ENCODE measurements at regions not wholly inside any gene's neighbourhood (a gene's known extent, or its start where the extent isn't known, plus 50 kb on each side); places are given as distances from the start of the nearest gene placed in this dataset.
"Not testable (repeated sequence)": the region's sequence is repeated elsewhere in the genome, so short reads cannot be mapped to it uniquely, and the experiment has no call there.

DNA sequence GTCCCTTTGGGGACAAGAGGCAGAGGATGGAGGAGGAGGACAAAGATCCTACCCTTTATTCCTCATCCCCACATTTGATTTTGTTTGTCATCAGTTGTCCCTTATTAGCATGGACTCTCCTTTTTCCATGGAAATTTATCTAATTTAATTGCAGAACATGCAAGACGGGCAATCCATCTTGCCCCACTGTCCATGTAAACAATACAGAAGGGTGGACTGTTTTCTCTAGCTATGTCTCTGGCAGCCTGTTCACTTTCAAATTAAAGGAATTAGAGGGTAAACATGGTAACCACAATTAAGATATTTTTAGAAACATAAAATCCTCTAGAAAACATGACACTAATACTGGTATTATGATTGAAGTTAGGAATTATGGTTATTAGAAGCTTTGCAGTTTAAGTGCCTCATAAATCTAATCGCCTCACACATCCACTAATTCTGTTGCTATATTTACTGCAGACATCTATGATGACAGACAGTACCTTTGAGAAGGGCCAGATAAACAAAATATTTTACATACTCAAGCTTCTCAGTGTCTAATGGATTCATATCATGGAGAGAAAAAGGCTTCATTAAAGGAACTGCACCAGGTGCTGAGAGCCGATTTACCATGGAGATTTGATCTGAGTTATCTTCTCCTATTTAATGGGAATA, 215.5 kb downstream of the LNPK start:
- Histone ChIP-seq H3K4me3 (ENCODE audit: insufficient read depth, low read depth, low read length) (no peak overlapping the region), H3K27me3 (ENCODE audit: control insufficient read depth, insufficient read depth, low read length, poor library complexity, severe bottlenecking) (no peaks in the 10 kb centered on the region)
- 96 to 100% methylated on average over 3 of the region's 3 CpGs for WGBS, 2 experiments

DNA sequence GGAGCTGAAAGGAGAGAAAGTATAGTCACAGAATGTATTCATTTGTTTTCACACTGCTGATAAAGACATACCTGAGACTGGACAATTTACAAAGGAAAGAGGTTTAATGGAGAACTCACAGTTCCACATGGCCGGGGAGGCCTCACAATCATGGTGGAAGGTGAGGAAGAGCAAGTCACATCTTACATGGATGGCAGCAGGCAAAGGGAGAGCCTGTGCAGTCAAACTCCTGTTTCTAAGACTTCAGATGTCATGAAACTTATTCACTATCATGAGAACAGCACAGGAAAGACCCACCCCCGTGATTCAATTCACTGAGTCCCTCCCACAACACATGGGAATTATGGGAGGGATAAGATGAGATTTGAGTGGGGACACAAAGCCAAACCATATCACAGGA, 224.7 kb downstream of the LNPK start:
- not testable (repeated sequence) for H3K36me3 ChIP-seq (ENCODE audit: control insufficient read depth, insufficient read depth, low read length); H3K4me1 ChIP-seq (ENCODE audit: control insufficient read depth, insufficient read depth, low read length); H3K9me3 ChIP-seq (ENCODE audit: control insufficient read depth, low read length); H3K27me3 ChIP-seq (ENCODE audit: control insufficient read depth, insufficient read depth, low read length, poor library complexity, severe bottlenecking); H3K27ac ChIP-seq (ENCODE audit: insufficient read depth, low read depth, low read length, poor library complexity, severe bottlenecking); H3K4me3 ChIP-seq (ENCODE audit: insufficient read depth, low read depth, low read length)
- WGBS, 2 experiments: 86 to 94% methylated on average over 1 to 2 of the region's 2 CpGs

More for the DNA sequence above, 215.5 kb downstream of the LNPK start:
- H3K4me1 ChIP-seq (ENCODE audit: control insufficient read depth, insufficient read depth, low read length): no peaks in the 10 kb centered on the region
- H3K9me3 ChIP-seq (ENCODE audit: control insufficient read depth, low read length): no peaks in the 10 kb centered on the region
- no peaks in the 10 kb centered on the region for H3K36me3 ChIP-seq (ENCODE audit: control insufficient read depth, insufficient read depth, low read length)
- H3K27ac ChIP-seq (ENCODE audit: insufficient read depth, low read depth, low read length, poor library complexity, severe bottlenecking): no peak overlapping the region

DNA sequence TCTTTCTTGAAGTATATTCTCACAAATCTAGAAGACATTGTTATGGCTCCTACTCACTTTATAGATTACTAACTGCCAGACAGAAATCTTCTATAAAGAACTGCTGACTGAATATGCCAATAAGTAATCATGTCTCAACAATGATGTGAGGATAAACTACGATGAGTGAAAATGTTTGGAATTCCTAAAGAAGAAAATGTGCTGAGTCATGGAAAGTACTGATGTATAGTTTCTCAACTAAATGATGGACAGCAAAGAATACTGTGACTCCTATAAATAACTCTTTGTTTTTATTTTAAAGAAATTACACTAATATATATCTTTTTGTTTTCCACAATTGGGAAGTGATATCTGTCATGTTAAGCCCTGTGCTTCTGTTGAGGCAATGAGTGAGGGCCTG, 232.9 kb downstream of the LNPK start:
- Histone ChIP-seq H3K27me3 (ENCODE audit: control insufficient read depth, insufficient read depth, low read length, poor library complexity, severe bottlenecking) (no peaks in the 10 kb centered on the region), H3K4me3 (ENCODE audit: insufficient read depth, low read depth, low read length) (no peak overlapping the region), H3K27ac (ENCODE audit: insufficient read depth, low read depth, low read length, poor library complexity, severe bottlenecking) (no peak overlapping the region), H3K36me3 (ENCODE audit: control insufficient read depth, insufficient read depth, low read length) (no peaks in the 10 kb centered on the region), H3K9me3 (ENCODE audit: control insufficient read depth, low read length) (no peaks in the 10 kb centered on the region), H3K4me1 (ENCODE audit: control insufficient read depth, insufficient read depth, low read length) (no peaks in the 10 kb centered on the region)
- WGBS, 2 experiments: 83 to 88% methylated on average over 1 of the region's 1 CpG

DNA sequence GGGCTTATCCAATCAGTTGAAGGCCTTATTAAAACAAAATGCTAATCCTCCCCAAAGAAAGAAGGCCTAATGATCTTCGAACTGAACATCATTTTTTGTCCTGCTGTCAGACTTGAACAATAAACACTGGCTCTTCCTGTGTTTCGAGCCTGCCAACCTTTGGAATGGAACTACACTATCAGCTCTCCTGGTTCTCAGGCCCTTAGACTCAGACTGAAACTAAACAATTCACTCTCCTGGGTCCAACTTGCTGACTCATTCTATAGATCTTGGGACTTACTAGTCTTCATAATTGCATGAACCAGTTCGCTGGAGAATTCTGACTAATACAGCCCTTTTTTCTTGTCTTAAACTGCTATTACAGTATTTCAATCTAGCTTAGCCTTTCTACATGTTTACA, 235.2 kb downstream of the LNPK start:
- Histone ChIP-seq H3K4me3 (ENCODE audit: insufficient read depth, low read depth, low read length) (no peak overlapping the region), H3K36me3 (ENCODE audit: control insufficient read depth, insufficient read depth, low read length) (no peaks in the 10 kb centered on the region), H3K4me1 (ENCODE audit: control insufficient read depth, insufficient read depth, low read length) (no peaks in the 10 kb centered on the region), H3K9me3 (ENCODE audit: control insufficient read depth, low read length) (no peaks in the 10 kb centered on the region), H3K27ac (ENCODE audit: insufficient read depth, low read depth, low read length, poor library complexity, severe bottlenecking) (no peak overlapping the region), H3K27me3 (ENCODE audit: control insufficient read depth, insufficient read depth, low read length, poor library complexity, severe bottlenecking) (no peaks in the 10 kb centered on the region)
- WGBS, 2 experiments: 78 to 79% methylated on average over 3 of the region's 3 CpGs

DNA sequence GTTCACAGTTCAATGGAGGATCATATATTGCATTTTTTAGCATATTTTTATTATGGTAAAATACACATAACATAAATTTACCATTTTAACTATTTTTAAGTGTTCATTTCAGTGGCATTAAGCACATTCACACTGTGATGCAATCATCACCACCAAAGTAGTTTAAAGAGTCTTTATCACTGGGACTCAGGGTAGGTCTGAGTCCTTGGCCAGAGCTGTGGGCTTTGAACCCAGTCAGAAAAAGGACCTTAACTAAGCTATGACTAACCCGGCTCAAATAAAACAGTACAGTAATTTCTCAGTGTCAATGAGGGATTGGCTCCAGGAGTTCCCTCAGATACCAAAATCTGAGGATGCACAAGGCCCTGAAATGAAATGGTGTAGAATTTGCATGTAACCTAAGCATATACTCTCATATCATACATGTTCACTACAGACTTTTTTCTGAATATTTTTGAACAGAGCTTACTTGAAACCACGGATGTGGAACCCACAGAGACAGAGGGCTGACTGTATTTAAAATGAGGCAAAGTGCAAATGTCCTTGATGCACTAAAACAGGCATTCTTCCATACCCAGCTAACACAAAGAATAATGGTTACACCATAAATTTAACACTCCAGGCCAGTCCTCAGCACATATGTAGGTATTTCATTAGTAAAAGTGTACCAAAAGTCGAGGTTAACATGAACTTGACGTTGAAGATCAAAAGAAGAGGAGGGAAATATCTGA, 246.2 kb downstream of the LNPK start:
- no peak overlapping the region for H3K27ac ChIP-seq (ENCODE audit: insufficient read depth, low read depth, low read length, poor library complexity, severe bottlenecking)
- WGBS, 2 experiments: 90 to 93% methylated on average over 4 of the region's 4 CpGs

DNA sequence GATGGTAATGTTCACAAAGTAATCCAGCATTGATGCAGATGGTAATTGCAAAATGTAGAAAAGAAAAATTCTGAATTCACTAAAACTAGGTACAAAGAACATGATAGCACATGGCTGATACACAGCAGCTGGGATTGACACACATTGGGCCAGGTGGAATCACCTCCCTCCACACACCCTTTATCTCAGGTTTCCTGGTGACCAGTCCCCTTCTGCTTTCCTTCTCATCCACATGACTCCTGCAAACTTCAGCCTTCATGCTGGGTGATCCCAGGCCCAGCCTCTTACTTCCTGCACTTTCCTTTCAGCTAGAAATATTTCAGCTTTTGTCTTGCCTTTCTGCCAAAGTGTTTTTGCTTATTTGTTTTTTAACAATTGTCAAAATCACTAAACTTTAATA, 246.9 kb downstream of the LNPK start:
- H3K9me3 ChIP-seq (ENCODE audit: control insufficient read depth, low read length): no peaks in the 10 kb centered on the region
- no peaks in the 10 kb centered on the region for H3K4me1 ChIP-seq (ENCODE audit: control insufficient read depth, insufficient read depth, low read length)
- H3K4me3 ChIP-seq (ENCODE audit: insufficient read depth, low read depth, low read length): no peak overlapping the region
- H3K27me3 ChIP-seq (ENCODE audit: control insufficient read depth, insufficient read depth, low read length, poor library complexity, severe bottlenecking): no peaks in the 10 kb centered on the region
- H3K27ac ChIP-seq (ENCODE audit: insufficient read depth, low read depth, low read length, poor library complexity, severe bottlenecking): no peak overlapping the region
- H3K36me3 ChIP-seq (ENCODE audit: control insufficient read depth, insufficient read depth, low read length): no peaks in the 10 kb centered on the region

More for the DNA sequence above, 246.2 kb downstream of the LNPK start:
- no peaks in the 10 kb centered on the region for H3K4me1 ChIP-seq (ENCODE audit: control insufficient read depth, insufficient read depth, low read length)
- no peaks in the 10 kb centered on the region for H3K27me3 ChIP-seq (ENCODE audit: control insufficient read depth, insufficient read depth, low read length, poor library complexity, severe bottlenecking)
- no peaks in the 10 kb centered on the region for H3K36me3 ChIP-seq (ENCODE audit: control insufficient read depth, insufficient read depth, low read length)
- no peak overlapping the region for H3K4me3 ChIP-seq (ENCODE audit: insufficient read depth, low read depth, low read length)
- H3K9me3 ChIP-seq (ENCODE audit: control insufficient read depth, low read length): no peaks in the 10 kb centered on the region

DNA sequence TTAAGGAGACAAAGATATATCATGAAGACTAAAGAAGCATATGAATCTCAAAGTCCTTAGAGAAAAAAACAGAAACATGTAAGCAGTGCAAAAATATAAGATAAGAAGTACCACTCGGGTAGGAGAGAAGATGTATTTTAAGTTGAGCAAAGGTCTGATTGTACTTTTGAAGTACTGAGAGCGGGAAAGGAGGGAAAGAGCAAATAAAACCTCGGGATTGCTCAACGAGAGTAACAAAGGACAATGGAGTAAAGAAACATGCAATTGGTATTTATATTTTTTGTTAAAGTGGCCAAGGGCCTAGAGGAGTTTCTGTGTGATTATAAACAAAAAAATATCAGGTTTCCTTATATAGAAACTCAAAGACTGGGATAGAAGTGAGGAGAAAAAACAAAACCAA, 251.9 kb downstream of the LNPK start:
- H3K27me3 ChIP-seq (ENCODE audit: control insufficient read depth, insufficient read depth, low read length, poor library complexity, severe bottlenecking): no peaks in the 10 kb centered on the region
- H3K4me3 ChIP-seq (ENCODE audit: insufficient read depth, low read depth, low read length): no peak overlapping the region
- H3K9me3 ChIP-seq (ENCODE audit: control insufficient read depth, low read length): no peaks in the 10 kb centered on the region
- 89 to 96% methylated on average over 4 of the region's 4 CpGs for WGBS, 2 experiments
- no peak overlapping the region for H3K27ac ChIP-seq (ENCODE audit: insufficient read depth, low read depth, low read length, poor library complexity, severe bottlenecking)
- H3K36me3 ChIP-seq (ENCODE audit: control insufficient read depth, insufficient read depth, low read length): no peaks in the 10 kb centered on the region
- no peaks in the 10 kb centered on the region for H3K4me1 ChIP-seq (ENCODE audit: control insufficient read depth, insufficient read depth, low read length)

DNA sequence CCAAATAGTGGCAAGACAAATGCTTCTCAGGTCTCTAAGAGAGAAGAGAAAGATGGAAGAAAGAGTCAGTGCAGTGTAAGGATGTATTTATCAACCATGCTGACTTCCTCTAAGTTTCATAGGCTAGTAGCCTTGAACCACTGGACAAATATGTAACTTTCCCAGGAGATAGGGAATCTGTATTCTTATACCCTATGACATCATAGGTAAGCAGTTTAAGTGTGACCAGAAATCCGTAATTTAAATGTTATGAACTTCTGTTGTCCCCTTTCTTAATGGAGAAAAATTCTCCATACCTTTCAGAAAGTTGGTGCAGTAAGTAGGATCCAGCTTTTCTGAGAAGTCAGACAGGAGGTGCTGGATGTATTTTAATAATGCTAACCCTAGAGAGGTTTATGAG, 256.2 kb downstream of the LNPK start:
- Histone ChIP-seq H3K27ac (ENCODE audit: insufficient read depth, low read depth, low read length, poor library complexity, severe bottlenecking) (no peak overlapping the region), H3K9me3 (ENCODE audit: control insufficient read depth, low read length) (no peaks in the 10 kb centered on the region), H3K4me3 (ENCODE audit: insufficient read depth, low read depth, low read length) (no peak overlapping the region), H3K4me1 (ENCODE audit: control insufficient read depth, insufficient read depth, low read length) (no peaks in the 10 kb centered on the region), H3K36me3 (ENCODE audit: control insufficient read depth, insufficient read depth, low read length) (no peaks in the 10 kb centered on the region), H3K27me3 (ENCODE audit: control insufficient read depth, insufficient read depth, low read length, poor library complexity, severe bottlenecking) (no peaks in the 10 kb centered on the region)
- no CpG with 5 or more reads among the region's 1 CpG for WGBS, 2 experiments

DNA sequence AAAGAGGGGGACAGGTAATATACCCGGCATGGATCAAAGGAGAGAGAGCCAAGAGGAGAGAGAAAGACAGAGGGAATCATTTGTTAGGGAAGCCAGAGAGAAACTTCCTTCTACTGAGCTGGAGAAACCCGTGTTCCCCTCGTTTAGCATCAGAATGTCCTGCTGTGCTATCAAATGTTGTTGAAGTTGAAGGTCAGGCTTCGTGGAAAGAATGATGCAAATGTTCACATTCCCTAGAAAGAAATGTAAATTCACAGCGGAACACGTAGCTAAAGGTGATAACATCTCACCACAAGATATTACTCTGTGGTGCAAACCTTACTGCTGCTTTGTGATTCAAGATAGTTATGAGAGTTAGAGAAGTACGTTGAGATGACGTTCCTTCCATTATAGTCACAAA, 258.1 kb downstream of the LNPK start:
- Histone ChIP-seq H3K4me1 (ENCODE audit: control insufficient read depth, insufficient read depth, low read length) (no peaks in the 10 kb centered on the region), H3K27me3 (ENCODE audit: control insufficient read depth, insufficient read depth, low read length, poor library complexity, severe bottlenecking) (no peaks in the 10 kb centered on the region), H3K27ac (ENCODE audit: insufficient read depth, low read depth, low read length, poor library complexity, severe bottlenecking) (no peak overlapping the region), H3K36me3 (ENCODE audit: control insufficient read depth, insufficient read depth, low read length) (no peaks in the 10 kb centered on the region), H3K4me3 (ENCODE audit: insufficient read depth, low read depth, low read length) (no peak overlapping the region), H3K9me3 (ENCODE audit: control insufficient read depth, low read length) (no peaks in the 10 kb centered on the region)
- WGBS, 2 experiments: 36 to 44% methylated on average over 6 to 8 of the region's 8 CpGs

DNA sequence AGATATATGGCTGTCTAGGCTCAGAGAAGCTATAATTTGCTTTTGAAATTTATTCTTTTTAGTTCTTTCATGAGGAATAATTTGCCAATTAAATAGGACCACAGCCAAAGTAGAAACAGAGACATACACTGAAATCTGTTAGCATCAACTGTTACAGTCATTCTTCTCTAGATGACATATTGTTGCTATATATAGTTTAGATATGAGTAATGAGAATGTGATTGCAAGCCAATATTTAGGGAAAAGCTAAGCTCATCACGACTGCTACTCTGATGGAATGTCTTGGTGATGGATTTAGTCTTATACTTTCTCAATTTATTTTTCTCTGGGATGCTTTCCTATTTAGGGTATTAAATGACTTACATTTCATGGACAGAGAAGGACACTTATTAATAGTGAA, 259.1 kb downstream of the LNPK start:
- H3K27me3 ChIP-seq (ENCODE audit: control insufficient read depth, insufficient read depth, low read length, poor library complexity, severe bottlenecking): no peaks in the 10 kb centered on the region
- no peaks in the 10 kb centered on the region for H3K36me3 ChIP-seq (ENCODE audit: control insufficient read depth, insufficient read depth, low read length)
- H3K9me3 ChIP-seq (ENCODE audit: control insufficient read depth, low read length): no peaks in the 10 kb centered on the region
- no peaks in the 10 kb centered on the region for H3K4me1 ChIP-seq (ENCODE audit: control insufficient read depth, insufficient read depth, low read length)
- no peak overlapping the region for H3K27ac ChIP-seq (ENCODE audit: insufficient read depth, low read depth, low read length, poor library complexity, severe bottlenecking)
- 94% methylated on average over 1 of the region's 1 CpG; no CpG with 5 or more reads in 1 of the 2 experiments for WGBS, 2 experiments
- H3K4me3 ChIP-seq (ENCODE audit: insufficient read depth, low read depth, low read length): no peak overlapping the region
